ENCODE measurements at regions not wholly inside any gene's neighbourhood (a gene's known extent, or its start where the extent isn't known, plus 50 kb on each side); places are given as distances from the start of the nearest gene placed in this dataset.

DNA sequence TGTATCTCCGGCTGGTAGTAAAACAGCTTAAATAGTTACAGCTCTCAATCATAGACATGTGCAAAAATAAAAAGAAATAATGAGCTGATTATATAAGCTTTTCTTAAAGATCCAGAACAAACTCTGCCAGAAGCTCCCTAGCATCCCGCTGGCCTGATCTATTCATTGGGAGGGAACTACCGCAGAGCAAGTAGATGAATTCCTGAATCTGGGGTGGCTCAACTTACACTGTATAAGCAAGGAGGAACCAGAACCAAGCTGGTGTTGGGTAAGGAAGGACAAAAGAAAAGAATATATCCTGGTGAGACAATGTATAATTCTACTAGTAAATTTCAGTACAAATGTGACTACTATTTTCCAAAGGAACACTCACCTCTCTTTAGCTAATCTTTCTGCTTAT lies 1122.2 kb downstream of the OLFM4 start:
- Histone ChIP-seq H3K36me3 (no peaks in the 10 kb centered on the region), H3K4me1 (no peaks in the 10 kb centered on the region), H3K27me3 (no peaks in the 10 kb centered on the region), H3K4me3 (ENCODE audit: low read depth, low read length) (no peak overlapping the region), H3K9me3 (no peaks in the 10 kb centered on the region)
- DNase-seq: no peak
- TF ChIP-seq, protein P1, sequence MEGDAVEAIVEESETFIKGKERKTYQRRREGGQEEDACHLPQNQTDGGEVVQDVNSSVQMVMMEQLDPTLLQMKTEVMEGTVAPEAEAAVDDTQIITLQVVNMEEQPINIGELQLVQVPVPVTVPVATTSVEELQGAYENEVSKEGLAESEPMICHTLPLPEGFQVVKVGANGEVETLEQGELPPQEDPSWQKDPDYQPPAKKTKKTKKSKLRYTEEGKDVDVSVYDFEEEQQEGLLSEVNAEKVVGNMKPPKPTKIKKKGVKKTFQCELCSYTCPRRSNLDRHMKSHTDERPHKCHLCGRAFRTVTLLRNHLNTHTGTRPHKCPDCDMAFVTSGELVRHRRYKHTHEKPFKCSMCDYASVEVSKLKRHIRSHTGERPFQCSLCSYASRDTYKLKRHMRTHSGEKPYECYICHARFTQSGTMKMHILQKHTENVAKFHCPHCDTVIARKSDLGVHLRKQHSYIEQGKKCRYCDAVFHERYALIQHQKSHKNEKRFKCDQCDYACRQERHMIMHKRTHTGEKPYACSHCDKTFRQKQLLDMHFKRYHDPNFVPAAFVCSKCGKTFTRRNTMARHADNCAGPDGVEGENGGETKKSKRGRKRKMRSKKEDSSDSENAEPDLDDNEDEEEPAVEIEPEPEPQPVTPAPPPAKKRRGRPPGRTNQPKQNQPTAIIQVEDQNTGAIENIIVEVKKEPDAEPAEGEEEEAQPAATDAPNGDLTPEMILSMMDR (IDR thresholded peaks at IDR 0.05; ENCODE audit: low read depth, low read length): no peak

DNA sequence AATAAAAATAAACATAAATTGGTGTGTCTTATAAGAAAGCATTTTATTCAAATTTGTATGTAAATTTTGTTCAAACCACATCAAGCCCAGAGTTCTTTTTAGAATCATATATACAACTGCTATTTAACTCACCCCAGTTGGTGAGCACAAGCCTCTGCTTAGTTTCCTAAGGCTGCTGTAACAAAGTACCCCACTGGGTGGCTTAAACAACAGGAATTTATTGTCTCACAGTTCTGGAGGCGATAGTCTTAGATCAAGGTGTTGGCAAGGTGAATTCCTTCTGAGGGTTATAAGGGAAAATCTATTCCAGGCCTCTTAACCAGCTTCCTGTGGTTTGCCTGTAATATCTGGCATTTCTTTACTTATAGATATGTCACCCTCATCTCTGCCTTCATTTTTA lies 1133.5 kb downstream of the OLFM4 start:
- no peak for DNase-seq
- H3K9me3 ChIP-seq: no peaks in the 10 kb centered on the region
- TF ChIP-seq, protein P1 (IDR thresholded peaks at IDR 0.05; ENCODE audit: low read depth, low read length): no peak
- no peak overlapping the region for H3K4me3 ChIP-seq (ENCODE audit: low read depth, low read length)
- no peaks in the 10 kb centered on the region for H3K4me1 ChIP-seq
- no peaks in the 10 kb centered on the region for H3K36me3 ChIP-seq
- H3K27me3 ChIP-seq: no peaks in the 10 kb centered on the region

DNA sequence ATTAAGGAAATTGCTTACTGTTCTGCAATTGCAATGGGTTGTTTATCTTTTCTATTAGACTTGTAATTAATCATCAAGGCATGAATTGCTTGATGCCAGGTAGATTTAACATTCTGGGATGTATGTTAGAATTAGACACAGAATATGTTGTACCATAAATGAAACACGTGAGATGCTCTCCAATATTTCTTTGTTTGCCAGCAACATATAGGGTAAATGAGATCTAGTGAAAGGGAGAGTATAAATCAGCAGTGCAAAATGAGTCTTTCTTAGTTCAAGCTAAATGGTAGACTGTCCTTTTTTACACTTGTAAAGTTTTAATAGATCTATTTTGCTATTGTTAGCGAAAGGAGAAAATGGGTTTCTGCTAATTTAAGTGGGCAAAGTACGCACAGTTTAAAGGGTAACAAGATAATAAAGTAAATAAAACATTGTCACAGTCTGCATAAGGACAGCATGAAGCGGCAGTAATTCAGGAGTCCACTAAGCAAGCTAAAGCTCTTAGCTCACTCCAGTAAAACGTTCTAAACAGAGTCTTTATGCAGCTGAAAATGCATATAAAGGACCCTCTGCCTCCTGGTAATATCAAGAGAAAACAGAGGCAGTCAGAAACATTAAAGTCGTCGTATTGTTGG lies 1137.1 kb downstream of the OLFM4 start:
- TF ChIP-seq, protein P1 (IDR thresholded peaks at IDR 0.05; ENCODE audit: low read depth, low read length): no peak
- Histone ChIP-seq H3K4me3 (ENCODE audit: low read depth, low read length) (no peak overlapping the region), H3K4me1 (no peaks in the 10 kb centered on the region), H3K27me3 (no peaks in the 10 kb centered on the region), H3K9me3 (no peaks in the 10 kb centered on the region), H3K36me3 (no peaks in the 10 kb centered on the region)
- DNase-seq: no peak

DNA sequence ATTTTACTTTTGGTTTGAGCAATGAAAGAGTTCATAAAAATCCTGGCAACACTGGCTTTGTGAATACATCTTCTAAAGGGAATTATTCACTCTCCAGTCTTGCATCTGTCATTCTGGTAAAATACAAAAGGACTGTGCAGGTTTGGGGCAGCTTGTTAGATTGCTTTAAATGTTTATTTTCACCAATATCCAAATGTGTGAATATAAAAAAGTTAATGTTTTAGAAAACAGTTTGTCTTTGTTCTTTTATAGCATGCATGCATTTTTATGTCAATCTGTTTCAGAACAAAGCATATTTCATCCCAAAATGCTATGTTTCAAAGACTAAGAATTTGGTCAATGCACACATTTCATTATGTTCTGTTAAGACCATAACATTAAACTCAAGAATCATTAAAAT lies 1145.4 kb downstream of the OLFM4 start:
- Histone ChIP-seq H3K4me3 (ENCODE audit: low read depth, low read length) (no peak overlapping the region), H3K36me3 (no peaks in the 10 kb centered on the region), H3K27me3 (no peaks in the 10 kb centered on the region), H3K4me1 (no peaks in the 10 kb centered on the region), H3K9me3 (no peaks in the 10 kb centered on the region)
- TF ChIP-seq, protein P1 (IDR thresholded peaks at IDR 0.05; ENCODE audit: low read depth, low read length): no peak
- no peak for DNase-seq

DNA sequence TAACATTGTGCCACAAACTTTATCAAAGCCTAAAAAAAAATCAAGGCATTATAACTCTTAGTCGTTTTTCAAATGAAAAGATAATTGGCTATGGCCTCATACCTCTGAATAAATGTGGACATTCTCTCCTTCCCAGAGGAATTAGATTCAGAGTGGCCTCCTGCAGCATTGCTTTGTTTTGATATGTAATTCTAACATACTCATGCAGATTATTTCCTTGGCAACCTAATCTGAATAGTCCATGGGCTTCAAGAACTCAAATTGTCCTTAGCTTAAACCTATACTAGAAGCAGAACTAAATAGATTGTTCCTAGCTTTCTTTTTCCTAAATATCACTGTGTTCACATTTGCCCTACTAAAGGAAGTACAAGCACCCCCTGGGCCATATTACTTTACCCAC lies 1146.9 kb downstream of the OLFM4 start:
- no peaks in the 10 kb centered on the region for H3K36me3 ChIP-seq
- TF ChIP-seq, protein P1 (IDR thresholded peaks at IDR 0.05; ENCODE audit: low read depth, low read length): no peak
- no peak overlapping the region for H3K4me3 ChIP-seq (ENCODE audit: low read depth, low read length)
- no peaks in the 10 kb centered on the region for H3K4me1 ChIP-seq
- no peaks in the 10 kb centered on the region for H3K27me3 ChIP-seq
- DNase-seq: no peak
- H3K9me3 ChIP-seq: no peaks in the 10 kb centered on the region

DNA sequence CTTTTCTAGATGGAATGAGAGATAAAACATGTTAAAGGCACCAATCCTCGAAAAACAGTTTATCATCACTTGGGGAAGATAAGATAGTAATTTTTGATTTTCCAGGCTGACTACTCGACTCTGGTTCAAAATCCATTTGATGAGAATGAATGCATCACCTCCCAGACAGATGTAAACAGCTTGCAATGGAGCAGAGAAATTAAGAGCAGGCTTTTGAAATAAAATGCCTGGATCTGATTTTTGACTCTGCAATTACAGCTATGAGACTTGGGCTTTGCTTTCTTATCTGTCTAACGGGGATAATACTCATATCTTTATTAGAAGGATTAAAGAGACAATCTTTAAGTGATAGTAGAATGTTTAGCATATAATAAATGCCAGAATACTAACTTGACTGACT lies 1148.9 kb downstream of the OLFM4 start:
- TF ChIP-seq, protein P1 (IDR thresholded peaks at IDR 0.05; ENCODE audit: low read depth, low read length): no peak
- no peaks in the 10 kb centered on the region for H3K27me3 ChIP-seq
- no peaks in the 10 kb centered on the region for H3K4me1 ChIP-seq
- no peaks in the 10 kb centered on the region for H3K36me3 ChIP-seq
- no peak for DNase-seq
- no peaks in the 10 kb centered on the region for H3K9me3 ChIP-seq
- no peak overlapping the region for H3K4me3 ChIP-seq (ENCODE audit: low read depth, low read length)
